HG03469 (cell line): ENCODE measurements at regions not wholly inside any gene's neighbourhood (a gene's known extent, or its start where the extent isn't known, plus 50 kb on each side); places are given as distances from the start of the nearest gene placed in this dataset.

ENCODE experiments used
- ATAC-seq: cut with Tn5 transposase; IDR thresholded peaks from one replicate; pipeline ENCODE4 v1.9.1; 2021; ENCODE audit warnings: mild to moderate bottlenecking, moderate library complexity, moderate number of reproducible peaks; ENCODE audit not compliant: unreplicated experiment

- no peak for ATAC-seq
Observed at GRCh38 chr5:159385536-159385935, 55.2 kb upstream of the IL12B start.

- ATAC-seq = no peak
Observed at GRCh38 chr5:159386028-159386711, 55.9 kb upstream of the IL12B start.

GRCh38 chr5:159392871-159393270, 62.6 kb upstream of the IL12B start:
- no peak for ATAC-seq

GRCh38 chr5:159393854-159394274, 63.6 kb upstream of the IL12B start:
- ATAC-seq = no peak

- ATAC-seq = no peak
Observed at GRCh38 chr5:159395202-159395601, 64.9 kb upstream of the IL12B start.

GRCh38 chr5:159398936-159399335, 68.6 kb upstream of the IL12B start:
- no peak for ATAC-seq

GRCh38 chr5:159400476-159400875, 70.2 kb upstream of the IL12B start:
- ATAC-seq = no peak

GRCh38 chr5:159402311-159402710, 72.0 kb upstream of the IL12B start:
- no peak for ATAC-seq

- ATAC-seq = no peak
Observed at GRCh38 chr5:159402856-159403255, 72.6 kb upstream of the IL12B start.

- no peak for ATAC-seq
Observed at GRCh38 chr5:159403906-159404681, 73.8 kb upstream of the IL12B start.

GRCh38 chr5:159405611-159406031, 75.3 kb upstream of the IL12B start:
- peak; percentile 50 for ATAC-seq

GRCh38 chr5:159406571-159406970, 76.3 kb upstream of the IL12B start:
- ATAC-seq = no peak

- peak; percentile 41 for ATAC-seq
Observed at GRCh38 chr5:159409801-159410200, 79.5 kb upstream of the IL12B start.

- ATAC-seq = no peak
Observed at GRCh38 chr5:159410480-159410879, 80.2 kb upstream of the IL12B start.

- ATAC-seq = no peak
Observed at GRCh38 chr5:159411115-159411514, 80.8 kb upstream of the IL12B start.

GRCh38 chr5:159412284-159413046, 82.2 kb upstream of the IL12B start:
- peak; percentile 46 for ATAC-seq

GRCh38 chr5:159414021-159414420, 83.7 kb upstream of the IL12B start:
- ATAC-seq = no peak

GRCh38 chr5:159415301-159415937, 85.1 kb upstream of the IL12B start:
- ATAC-seq = no peak

GRCh38 chr5:159416438-159416837, 86.2 kb upstream of the IL12B start:
- no peak for ATAC-seq

GRCh38 chr5:159417170-159417569, 86.9 kb upstream of the IL12B start:
- ATAC-seq = no peak

- ATAC-seq = no peak
Observed at GRCh38 chr5:159419576-159419975, 89.3 kb upstream of the IL12B start.
